ENCODE measurements at regions not wholly inside any gene's neighbourhood (a gene's known extent, or its start where the extent isn't known, plus 50 kb on each side); places are given as distances from the start of the nearest gene placed in this dataset.

DNA sequence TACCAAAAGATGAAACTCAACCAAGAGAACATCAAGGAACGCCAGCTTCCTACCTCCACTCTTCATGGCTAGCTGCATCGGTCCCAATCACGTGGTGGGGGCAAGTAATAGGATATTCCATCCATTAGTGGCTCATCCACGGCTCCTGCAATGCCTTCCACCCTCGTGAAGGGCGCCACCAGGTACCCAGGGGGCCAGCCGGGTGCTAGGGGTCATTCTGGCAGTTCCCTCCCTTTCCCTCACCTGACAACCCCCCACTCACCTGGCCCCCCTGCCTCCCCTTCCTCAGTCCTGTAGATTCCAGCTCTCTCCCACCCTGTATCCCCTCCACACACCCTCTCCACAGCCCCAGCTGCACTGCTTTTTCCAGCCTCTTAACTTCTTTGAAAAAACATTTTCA lies 161.9 kb downstream of the URI1 start:
- TF ChIP-seq, protein P1, sequence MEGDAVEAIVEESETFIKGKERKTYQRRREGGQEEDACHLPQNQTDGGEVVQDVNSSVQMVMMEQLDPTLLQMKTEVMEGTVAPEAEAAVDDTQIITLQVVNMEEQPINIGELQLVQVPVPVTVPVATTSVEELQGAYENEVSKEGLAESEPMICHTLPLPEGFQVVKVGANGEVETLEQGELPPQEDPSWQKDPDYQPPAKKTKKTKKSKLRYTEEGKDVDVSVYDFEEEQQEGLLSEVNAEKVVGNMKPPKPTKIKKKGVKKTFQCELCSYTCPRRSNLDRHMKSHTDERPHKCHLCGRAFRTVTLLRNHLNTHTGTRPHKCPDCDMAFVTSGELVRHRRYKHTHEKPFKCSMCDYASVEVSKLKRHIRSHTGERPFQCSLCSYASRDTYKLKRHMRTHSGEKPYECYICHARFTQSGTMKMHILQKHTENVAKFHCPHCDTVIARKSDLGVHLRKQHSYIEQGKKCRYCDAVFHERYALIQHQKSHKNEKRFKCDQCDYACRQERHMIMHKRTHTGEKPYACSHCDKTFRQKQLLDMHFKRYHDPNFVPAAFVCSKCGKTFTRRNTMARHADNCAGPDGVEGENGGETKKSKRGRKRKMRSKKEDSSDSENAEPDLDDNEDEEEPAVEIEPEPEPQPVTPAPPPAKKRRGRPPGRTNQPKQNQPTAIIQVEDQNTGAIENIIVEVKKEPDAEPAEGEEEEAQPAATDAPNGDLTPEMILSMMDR (IDR thresholded peaks at IDR 0.05): no peak
- TF ChIP-seq POLR2A (IDR thresholded peaks at IDR 0.05): no peak

Measured in esophagus squamous epithelium (tissue), 4 donors.